ENCODE measurements at regions not wholly inside any gene's neighbourhood (a gene's known extent, or its start where the extent isn't known, plus 50 kb on each side); places are given as distances from the start of the nearest gene placed in this dataset.

GRCh38 chr12:37720846-37721245 lies 595.7 kb upstream of the ALG10B start:
- H3F3A ChIP-seq (replicated peaks; ENCODE audit: low read depth) = no peaks in the 10 kb centered on the region
- Mint-ChIP-seq H3K27me3 (ENCODE audit: insufficient read depth, low read depth, poor library complexity) (no peaks in the 10 kb centered on the region), H3K36me3 (ENCODE audit: low read depth) (peaks cover 23% of the 10 kb centered on the region; the same call in 2 of the 3 replicates), H3K4me3 (no peak overlapping the region), H3K9me3 (peaks cover 93% of the 10 kb centered on the region), H3K4me1 (no peaks in the 10 kb centered on the region), H3K27ac (no peak overlapping the region)
- no peaks in the 10 kb centered on the region for H3K4me1 ChIP-seq (ENCODE audit: insufficient read depth)
- H3K27ac ChIP-seq (ENCODE audit: low read depth) = no peak overlapping the region
- H3K27me3 ChIP-seq (ENCODE audit: insufficient read depth) = no peaks in the 10 kb centered on the region
- peaks cover 3% of the 10 kb centered on the region; the same call in 1 of the 2 replicates for H3K36me3 ChIP-seq (ENCODE audit: insufficient read depth)
- DNase-seq (ENCODE audit: low spot score) (no peak), ATAC-seq (no peak)
- no peak overlapping the region for H2AFZ ChIP-seq
- no peaks in the 10 kb centered on the region for H3K79me2 ChIP-seq (replicated peaks; ENCODE audit: insufficient read depth)
- H3K4me3 ChIP-seq = no peak overlapping the region
- H3K9me2 ChIP-seq (ENCODE audit: insufficient read depth) = no peaks in the 10 kb centered on the region
- no peak overlapping the region for H3K4me2 ChIP-seq
- H4K20me1 ChIP-seq (replicated peaks; ENCODE audit: insufficient read depth) = no peaks in the 10 kb centered on the region
- TF ChIP-seq ETS1 (IDR thresholded peaks at IDR 0.05) = no peak
- TF ChIP-seq REST (IDR thresholded peaks at IDR 0.05; ENCODE audit: unreplicated experiment) = no peak
- TF ChIP-seq, protein P1, sequence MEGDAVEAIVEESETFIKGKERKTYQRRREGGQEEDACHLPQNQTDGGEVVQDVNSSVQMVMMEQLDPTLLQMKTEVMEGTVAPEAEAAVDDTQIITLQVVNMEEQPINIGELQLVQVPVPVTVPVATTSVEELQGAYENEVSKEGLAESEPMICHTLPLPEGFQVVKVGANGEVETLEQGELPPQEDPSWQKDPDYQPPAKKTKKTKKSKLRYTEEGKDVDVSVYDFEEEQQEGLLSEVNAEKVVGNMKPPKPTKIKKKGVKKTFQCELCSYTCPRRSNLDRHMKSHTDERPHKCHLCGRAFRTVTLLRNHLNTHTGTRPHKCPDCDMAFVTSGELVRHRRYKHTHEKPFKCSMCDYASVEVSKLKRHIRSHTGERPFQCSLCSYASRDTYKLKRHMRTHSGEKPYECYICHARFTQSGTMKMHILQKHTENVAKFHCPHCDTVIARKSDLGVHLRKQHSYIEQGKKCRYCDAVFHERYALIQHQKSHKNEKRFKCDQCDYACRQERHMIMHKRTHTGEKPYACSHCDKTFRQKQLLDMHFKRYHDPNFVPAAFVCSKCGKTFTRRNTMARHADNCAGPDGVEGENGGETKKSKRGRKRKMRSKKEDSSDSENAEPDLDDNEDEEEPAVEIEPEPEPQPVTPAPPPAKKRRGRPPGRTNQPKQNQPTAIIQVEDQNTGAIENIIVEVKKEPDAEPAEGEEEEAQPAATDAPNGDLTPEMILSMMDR (conservative IDR thresholded peaks at IDR 0.05; ENCODE audit: low read depth in 2 of 2) = no peak
- TF ChIP-seq ZNF331 (CRISPR knock-in tag; IDR thresholded peaks at IDR 0.05; ENCODE audit: low read depth) = no peak
- TF ChIP-seq NANOG (IDR thresholded peaks at IDR 0.05; ENCODE audit: borderline replicate concordance) = no peak
- TF ChIP-seq ZNF114 (CRISPR knock-in tag; IDR thresholded peaks at IDR 0.05) = no peak
- TF ChIP-seq, protein P2, sequence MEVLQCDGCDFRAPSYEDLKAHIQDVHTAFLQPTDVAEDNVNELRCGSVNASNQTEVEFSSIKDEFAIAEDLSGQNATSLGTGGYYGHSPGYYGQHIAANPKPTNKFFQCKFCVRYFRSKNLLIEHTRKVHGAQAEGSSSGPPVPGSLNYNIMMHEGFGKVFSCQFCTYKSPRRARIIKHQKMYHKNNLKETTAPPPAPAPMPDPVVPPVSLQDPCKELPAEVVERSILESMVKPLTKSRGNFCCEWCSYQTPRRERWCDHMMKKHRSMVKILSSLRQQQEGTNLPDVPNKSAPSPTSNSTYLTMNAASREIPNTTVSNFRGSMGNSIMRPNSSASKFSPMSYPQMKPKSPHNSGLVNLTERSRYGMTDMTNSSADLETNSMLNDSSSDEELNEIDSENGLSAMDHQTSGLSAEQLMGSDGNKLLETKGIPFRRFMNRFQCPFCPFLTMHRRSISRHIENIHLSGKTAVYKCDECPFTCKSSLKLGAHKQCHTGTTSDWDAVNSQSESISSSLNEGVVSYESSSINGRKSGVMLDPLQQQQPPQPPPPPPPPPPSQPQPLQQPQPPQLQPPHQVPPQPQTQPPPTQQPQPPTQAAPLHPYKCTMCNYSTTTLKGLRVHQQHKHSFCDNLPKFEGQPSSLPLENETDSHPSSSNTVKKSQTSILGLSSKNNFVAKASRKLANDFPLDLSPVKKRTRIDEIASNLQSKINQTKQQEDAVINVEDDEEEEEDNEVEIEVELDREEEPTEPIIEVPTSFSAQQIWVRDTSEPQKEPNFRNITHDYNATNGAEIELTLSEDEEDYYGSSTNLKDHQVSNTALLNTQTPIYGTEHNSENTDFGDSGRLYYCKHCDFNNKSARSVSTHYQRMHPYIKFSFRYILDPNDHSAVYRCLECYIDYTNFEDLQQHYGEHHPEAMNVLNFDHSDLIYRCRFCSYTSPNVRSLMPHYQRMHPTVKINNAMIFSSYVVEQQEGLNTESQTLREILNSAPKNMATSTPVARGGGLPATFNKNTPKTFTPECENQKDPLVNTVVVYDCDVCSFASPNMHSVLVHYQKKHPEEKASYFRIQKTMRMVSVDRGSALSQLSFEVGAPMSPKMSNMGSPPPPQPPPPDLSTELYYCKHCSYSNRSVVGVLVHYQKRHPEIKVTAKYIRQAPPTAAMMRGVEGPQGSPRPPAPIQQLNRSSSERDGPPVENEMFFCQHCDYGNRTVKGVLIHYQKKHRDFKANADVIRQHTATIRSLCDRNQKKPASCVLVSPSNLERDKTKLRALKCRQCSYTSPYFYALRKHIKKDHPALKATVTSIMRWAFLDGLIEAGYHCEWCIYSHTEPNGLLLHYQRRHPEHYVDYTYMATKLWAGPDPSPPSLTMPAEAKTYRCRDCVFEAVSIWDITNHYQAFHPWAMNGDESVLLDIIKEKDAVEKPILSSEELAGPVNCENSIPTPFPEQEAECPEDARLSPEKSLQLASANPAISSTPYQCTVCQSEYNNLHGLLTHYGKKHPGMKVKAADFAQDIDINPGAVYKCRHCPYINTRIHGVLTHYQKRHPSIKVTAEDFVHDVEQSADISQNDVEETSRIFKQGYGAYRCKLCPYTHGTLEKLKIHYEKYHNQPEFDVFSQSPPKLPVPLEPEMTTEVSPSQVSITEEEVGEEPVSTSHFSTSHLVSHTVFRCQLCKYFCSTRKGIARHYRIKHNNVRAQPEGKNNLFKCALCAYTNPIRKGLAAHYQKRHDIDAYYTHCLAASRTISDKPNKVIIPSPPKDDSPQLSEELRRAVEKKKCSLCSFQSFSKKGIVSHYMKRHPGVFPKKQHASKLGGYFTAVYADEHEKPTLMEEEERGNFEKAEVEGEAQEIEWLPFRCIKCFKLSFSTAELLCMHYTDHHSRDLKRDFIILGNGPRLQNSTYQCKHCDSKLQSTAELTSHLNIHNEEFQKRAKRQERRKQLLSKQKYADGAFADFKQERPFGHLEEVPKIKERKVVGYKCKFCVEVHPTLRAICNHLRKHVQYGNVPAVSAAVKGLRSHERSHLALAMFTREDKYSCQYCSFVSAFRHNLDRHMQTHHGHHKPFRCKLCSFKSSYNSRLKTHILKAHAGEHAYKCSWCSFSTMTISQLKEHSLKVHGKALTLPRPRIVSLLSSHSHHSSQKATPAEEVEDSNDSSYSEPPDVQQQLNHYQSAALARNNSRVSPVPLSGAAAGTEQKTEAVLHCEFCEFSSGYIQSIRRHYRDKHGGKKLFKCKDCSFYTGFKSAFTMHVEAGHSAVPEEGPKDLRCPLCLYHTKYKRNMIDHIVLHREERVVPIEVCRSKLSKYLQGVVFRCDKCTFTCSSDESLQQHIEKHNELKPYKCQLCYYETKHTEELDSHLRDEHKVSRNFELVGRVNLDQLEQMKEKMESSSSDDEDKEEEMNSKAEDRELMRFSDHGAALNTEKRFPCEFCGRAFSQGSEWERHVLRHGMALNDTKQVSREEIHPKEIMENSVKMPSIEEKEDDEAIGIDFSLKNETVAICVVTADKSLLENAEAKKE (CRISPR knock-in tag; IDR thresholded peaks at IDR 0.05) = no peak
- TF ChIP-seq CREB1 (CRISPR knock-in tag; IDR thresholded peaks at IDR 0.05; ENCODE audit: low read depth) = no peak
- TF ChIP-seq EZH2 (IDR thresholded peaks at IDR 0.05; ENCODE audit: low read depth, unreplicated experiment) = no peak
- no peak for TF ChIP-seq STAT1 (IDR thresholded peaks at IDR 0.05; ENCODE audit: unreplicated experiment)
- no peak for TF ChIP-seq JUNB (IDR thresholded peaks at IDR 0.05; ENCODE audit: unreplicated experiment)
- TF ChIP-seq POLR2AphosphoS5 (IDR thresholded peaks at IDR 0.05; ENCODE audit: low read depth) = no peak

Data from GM23338 (cell line).